ENCODE measurements at regions not wholly inside any gene's neighbourhood (a gene's known extent, or its start where the extent isn't known, plus 50 kb on each side); places are given as distances from the start of the nearest gene placed in this dataset.

DNA sequence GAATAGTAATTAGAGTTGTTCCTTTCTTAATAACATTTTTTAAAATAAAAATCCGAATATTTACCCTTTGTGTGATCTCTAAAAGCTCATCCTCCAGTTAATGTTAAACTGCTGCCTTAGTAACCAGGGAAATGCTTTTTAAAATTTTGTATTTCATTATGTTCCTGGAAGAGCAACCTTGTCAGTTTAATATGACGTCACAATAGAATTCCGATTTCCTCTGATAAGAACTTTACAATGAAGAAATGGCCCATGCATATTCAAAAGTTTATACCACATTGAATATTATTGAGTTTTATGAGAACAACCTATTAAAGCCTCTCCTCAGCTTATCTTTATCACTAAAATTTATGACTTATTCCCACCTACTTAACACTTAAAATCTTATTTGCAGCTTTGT is 1566.6 kb downstream of the EFNB2 start:
- no peak for DNase-seq (ENCODE audit: low read depth)
- TF ChIP-seq, protein P1, sequence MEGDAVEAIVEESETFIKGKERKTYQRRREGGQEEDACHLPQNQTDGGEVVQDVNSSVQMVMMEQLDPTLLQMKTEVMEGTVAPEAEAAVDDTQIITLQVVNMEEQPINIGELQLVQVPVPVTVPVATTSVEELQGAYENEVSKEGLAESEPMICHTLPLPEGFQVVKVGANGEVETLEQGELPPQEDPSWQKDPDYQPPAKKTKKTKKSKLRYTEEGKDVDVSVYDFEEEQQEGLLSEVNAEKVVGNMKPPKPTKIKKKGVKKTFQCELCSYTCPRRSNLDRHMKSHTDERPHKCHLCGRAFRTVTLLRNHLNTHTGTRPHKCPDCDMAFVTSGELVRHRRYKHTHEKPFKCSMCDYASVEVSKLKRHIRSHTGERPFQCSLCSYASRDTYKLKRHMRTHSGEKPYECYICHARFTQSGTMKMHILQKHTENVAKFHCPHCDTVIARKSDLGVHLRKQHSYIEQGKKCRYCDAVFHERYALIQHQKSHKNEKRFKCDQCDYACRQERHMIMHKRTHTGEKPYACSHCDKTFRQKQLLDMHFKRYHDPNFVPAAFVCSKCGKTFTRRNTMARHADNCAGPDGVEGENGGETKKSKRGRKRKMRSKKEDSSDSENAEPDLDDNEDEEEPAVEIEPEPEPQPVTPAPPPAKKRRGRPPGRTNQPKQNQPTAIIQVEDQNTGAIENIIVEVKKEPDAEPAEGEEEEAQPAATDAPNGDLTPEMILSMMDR (IDR thresholded peaks at IDR 0.05; ENCODE audit: control insufficient read depth, insufficient read depth, low read depth, low read length, missing control alignments) = no peak
- H3K4me3 ChIP-seq (ENCODE audit: control insufficient read depth, low read depth, low read length) = no peak overlapping the region

DNA sequence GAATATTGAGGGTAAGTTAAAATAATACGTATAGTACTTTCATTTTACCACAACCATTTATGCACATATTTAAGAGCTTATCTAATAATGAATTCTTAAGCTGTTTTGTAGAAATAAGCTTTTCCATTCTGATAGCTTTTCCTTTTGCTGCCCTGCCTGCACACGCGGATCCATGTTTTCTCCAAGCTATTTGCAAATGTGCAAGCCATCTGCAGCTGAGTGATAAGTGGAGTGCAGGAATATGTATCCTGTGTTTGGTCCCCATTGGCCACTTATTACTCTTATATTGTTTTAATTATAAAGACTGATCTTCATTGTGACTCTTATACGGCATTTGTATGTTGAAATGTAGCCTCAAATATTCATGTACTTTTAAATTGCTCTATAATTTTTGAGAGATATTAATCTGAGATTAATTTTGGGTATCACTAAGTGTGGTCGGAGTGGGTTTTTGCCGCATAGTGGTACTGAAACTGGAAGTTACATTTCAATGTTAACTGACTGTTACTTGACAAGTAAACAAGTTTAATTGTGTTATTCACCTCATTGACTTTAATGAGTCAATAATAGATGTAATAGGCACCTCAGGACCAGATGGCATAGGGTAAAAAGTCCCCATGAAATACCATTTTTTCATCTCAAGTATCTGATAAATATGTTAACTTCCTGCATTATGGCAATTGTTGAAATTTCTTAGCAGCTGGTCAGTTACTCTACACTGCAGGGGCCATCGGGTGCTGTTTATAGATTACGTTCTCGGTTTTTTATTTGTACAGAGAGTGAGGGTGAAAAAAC is 1567.4 kb downstream of the EFNB2 start:
- no peak overlapping the region for H3K4me3 ChIP-seq (ENCODE audit: control insufficient read depth, low read depth, low read length)
- TF ChIP-seq, protein P1 (IDR thresholded peaks at IDR 0.05; ENCODE audit: control insufficient read depth, insufficient read depth, low read depth, low read length, missing control alignments) = no peak
- DNase-seq (ENCODE audit: low read depth) = no peak

DNA sequence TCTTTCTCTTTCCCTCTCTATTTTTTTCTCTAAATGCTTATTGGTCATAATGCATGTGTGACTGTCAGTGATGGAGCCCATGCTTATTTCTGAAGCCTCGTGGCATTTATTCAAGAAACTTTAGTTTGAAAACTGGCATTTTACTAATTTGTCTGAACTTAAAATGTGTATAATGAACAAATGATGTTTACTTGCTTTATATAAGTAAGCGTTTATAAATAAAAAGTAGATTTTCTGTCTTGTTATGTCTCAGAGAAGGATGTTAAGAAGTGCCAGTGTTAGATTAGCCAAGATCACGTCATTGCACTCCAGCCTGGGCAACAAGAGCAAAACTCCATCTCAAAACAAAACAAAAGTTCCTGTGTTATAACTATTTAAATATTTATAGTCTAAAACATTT is 1568.1 kb downstream of the EFNB2 start:
- TF ChIP-seq, protein P1 (IDR thresholded peaks at IDR 0.05; ENCODE audit: control insufficient read depth, insufficient read depth, low read depth, low read length, missing control alignments) = no peak
- DNase-seq (ENCODE audit: low read depth) = no peak
- no peak overlapping the region for H3K4me3 ChIP-seq (ENCODE audit: control insufficient read depth, low read depth, low read length)

DNA sequence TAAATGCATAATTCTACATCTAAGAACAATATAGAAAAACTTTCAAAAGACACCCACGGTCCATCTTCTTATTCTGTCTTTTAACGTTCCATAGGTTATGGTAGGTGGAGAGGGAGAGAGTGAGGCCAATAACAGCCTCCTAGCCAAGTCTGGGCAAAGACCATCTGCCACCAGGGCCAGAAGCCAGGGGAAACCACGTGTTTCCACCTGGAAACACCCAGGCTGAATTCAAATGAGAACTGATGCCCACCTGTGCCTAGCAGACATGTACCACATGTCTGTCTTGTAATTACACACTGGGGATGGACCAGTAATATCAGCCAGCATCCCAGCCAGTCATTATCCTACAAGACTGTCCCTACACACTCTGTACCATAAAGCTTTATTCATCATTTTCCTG is 1573.1 kb downstream of the EFNB2 start:
- TF ChIP-seq, protein P1 (IDR thresholded peaks at IDR 0.05; ENCODE audit: control insufficient read depth, insufficient read depth, low read depth, low read length, missing control alignments) = no peak
- DNase-seq (ENCODE audit: low read depth) = no peak
- no peak overlapping the region for H3K4me3 ChIP-seq (ENCODE audit: control insufficient read depth, low read depth, low read length)

DNA sequence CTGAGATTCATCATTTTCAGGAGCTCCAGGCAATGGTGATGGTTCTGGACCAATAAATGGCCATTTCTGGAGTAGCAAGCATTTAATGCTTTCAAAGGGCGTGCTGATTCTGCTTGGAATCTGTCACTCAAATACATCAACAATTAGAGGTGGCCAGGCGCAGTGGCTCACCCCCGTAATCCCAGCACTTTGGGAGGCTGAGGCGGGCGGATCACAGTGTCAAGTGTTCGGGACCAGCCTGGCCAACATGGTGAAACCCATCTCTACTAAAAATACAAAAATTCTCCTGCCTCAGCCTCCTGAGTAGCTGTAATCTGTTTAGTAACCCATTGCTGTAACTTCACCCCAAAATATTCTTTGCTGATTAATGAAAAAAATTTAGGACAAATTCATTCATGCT is 1574.2 kb downstream of the EFNB2 start:
- TF ChIP-seq, protein P1 (IDR thresholded peaks at IDR 0.05; ENCODE audit: control insufficient read depth, insufficient read depth, low read depth, low read length, missing control alignments) = no peak
- no peak for DNase-seq (ENCODE audit: low read depth)
- H3K4me3 ChIP-seq (ENCODE audit: control insufficient read depth, low read depth, low read length) = no peak overlapping the region

DNA sequence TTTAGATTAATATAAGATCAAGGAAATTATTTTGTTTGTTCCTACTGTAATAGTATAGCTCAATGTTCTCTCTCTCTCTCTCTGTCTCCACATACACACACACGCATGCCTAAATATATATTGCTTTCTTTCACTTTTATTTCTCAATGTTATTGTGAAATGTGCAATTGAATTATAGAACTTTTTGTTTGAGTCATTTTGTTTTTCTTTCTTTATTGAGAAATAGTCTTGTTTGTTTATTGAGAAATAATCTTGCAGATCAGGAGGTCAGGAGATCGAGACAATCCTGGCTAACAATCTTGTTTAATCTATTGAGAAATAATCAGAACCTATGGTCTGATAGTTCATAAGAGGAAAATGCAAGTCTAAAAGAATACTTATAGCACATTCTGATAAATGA is 1581.3 kb downstream of the EFNB2 start:
- DNase-seq (ENCODE audit: low read depth) = no peak
- H3K4me3 ChIP-seq (ENCODE audit: control insufficient read depth, low read depth, low read length) = no peak overlapping the region
- TF ChIP-seq, protein P1 (IDR thresholded peaks at IDR 0.05; ENCODE audit: control insufficient read depth, insufficient read depth, low read depth, low read length, missing control alignments) = no peak

Measured in AG09309 (cell line).